ENCODE measurements at regions not wholly inside any gene's neighbourhood (a gene's known extent, or its start where the extent isn't known, plus 50 kb on each side); places are given as distances from the start of the nearest gene placed in this dataset.

GRCh38 chr3:76930712-76931111 lies 109.2 kb upstream of the ROBO2 start:
- no peak for TF ChIP-seq PPARA (CRISPR knock-in tag; IDR thresholded peaks at IDR 0.05; ENCODE audit: borderline replicate concordance)
- TF ChIP-seq CSDC2 (CRISPR knock-in tag; IDR thresholded peaks at IDR 0.05): no peak
- no peak for TF ChIP-seq CREB5 (CRISPR knock-in tag; IDR thresholded peaks at IDR 0.05; ENCODE audit: low read depth)
- TF ChIP-seq ZNF70 (CRISPR knock-in tag; IDR thresholded peaks at IDR 0.05): no peak
- no peak for ATAC-seq

GRCh38 chr3:76933245-76933644 lies 106.7 kb upstream of the ROBO2 start:
- no peak for TF ChIP-seq ZFP30 (CRISPR knock-in tag; IDR thresholded peaks at IDR 0.05)
- TF ChIP-seq ZC3H10 (CRISPR knock-in tag; IDR thresholded peaks at IDR 0.05): no peak
- TF ChIP-seq TOX (CRISPR knock-in tag; IDR thresholded peaks at IDR 0.05; ENCODE audit: borderline replicate concordance): no peak
- TF ChIP-seq PPARA (CRISPR knock-in tag; IDR thresholded peaks at IDR 0.05; ENCODE audit: borderline replicate concordance): no peak
- no peak for TF ChIP-seq ZNF565 (CRISPR knock-in tag; conservative IDR thresholded peaks at IDR 0.05; ENCODE audit: low read depth)
- TF ChIP-seq ZNF8 (CRISPR knock-in tag; IDR thresholded peaks at IDR 0.05): no peak
- no peak for TF ChIP-seq ISL1 (CRISPR knock-in tag; IDR thresholded peaks at IDR 0.05)
- TF ChIP-seq, protein P1, sequence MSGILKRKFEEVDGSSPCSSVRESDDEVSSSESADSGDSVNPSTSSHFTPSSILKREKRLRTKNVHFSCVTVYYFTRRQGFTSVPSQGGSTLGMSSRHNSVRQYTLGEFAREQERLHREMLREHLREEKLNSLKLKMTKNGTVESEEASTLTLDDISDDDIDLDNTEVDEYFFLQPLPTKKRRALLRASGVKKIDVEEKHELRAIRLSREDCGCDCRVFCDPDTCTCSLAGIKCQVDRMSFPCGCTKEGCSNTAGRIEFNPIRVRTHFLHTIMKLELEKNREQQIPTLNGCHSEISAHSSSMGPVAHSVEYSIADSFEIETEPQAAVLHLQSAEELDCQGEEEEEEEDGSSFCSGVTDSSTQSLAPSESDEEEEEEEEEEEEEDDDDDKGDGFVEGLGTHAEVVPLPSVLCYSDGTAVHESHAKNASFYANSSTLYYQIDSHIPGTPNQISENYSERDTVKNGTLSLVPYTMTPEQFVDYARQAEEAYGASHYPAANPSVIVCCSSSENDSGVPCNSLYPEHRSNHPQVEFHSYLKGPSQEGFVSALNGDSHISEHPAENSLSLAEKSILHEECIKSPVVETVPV (CRISPR knock-in tag; IDR thresholded peaks at IDR 0.05): no peak
- TF ChIP-seq CREB5 (CRISPR knock-in tag; IDR thresholded peaks at IDR 0.05; ENCODE audit: low read depth): no peak
- TF ChIP-seq ZFP3 (CRISPR knock-in tag; IDR thresholded peaks at IDR 0.05): no peak
- TF ChIP-seq CSDC2 (CRISPR knock-in tag; IDR thresholded peaks at IDR 0.05): no peak
- TF ChIP-seq, protein P2, sequence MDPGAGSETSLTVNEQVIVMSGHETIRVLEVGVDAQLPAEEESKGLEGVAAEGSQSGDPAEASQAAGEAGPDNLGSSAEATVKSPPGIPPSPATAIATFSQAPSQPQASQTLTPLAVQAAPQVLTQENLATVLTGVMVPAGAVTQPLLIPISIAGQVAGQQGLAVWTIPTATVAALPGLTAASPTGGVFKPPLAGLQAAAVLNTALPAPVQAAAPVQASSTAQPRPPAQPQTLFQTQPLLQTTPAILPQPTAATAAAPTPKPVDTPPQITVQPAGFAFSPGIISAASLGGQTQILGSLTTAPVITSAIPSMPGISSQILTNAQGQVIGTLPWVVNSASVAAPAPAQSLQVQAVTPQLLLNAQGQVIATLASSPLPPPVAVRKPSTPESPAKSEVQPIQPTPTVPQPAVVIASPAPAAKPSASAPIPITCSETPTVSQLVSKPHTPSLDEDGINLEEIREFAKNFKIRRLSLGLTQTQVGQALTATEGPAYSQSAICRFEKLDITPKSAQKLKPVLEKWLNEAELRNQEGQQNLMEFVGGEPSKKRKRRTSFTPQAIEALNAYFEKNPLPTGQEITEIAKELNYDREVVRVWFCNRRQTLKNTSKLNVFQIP (CRISPR knock-in tag; IDR thresholded peaks at IDR 0.05; ENCODE audit: borderline replicate concordance, low read depth): no peak
- TF ChIP-seq ZNF70 (CRISPR knock-in tag; IDR thresholded peaks at IDR 0.05): no peak
- ATAC-seq: no peak

GRCh38 chr3:76938962-76939361 lies 100.9 kb upstream of the ROBO2 start:
- no peak for ATAC-seq
- TF ChIP-seq, protein P3, sequence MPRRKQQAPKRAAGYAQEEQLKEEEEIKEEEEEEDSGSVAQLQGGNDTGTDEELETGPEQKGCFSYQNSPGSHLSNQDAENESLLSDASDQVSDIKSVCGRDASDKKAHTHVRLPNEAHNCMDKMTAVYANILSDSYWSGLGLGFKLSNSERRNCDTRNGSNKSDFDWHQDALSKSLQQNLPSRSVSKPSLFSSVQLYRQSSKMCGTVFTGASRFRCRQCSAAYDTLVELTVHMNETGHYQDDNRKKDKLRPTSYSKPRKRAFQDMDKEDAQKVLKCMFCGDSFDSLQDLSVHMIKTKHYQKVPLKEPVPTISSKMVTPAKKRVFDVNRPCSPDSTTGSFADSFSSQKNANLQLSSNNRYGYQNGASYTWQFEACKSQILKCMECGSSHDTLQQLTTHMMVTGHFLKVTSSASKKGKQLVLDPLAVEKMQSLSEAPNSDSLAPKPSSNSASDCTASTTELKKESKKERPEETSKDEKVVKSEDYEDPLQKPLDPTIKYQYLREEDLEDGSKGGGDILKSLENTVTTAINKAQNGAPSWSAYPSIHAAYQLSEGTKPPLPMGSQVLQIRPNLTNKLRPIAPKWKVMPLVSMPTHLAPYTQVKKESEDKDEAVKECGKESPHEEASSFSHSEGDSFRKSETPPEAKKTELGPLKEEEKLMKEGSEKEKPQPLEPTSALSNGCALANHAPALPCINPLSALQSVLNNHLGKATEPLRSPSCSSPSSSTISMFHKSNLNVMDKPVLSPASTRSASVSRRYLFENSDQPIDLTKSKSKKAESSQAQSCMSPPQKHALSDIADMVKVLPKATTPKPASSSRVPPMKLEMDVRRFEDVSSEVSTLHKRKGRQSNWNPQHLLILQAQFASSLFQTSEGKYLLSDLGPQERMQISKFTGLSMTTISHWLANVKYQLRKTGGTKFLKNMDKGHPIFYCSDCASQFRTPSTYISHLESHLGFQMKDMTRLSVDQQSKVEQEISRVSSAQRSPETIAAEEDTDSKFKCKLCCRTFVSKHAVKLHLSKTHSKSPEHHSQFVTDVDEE (CRISPR knock-in tag; IDR thresholded peaks at IDR 0.05): no peak
- peak; percentile 53; the same call in 1 of the 2 replicates for TF ChIP-seq TCF4 (CRISPR knock-in tag; IDR thresholded peaks at IDR 0.05; ENCODE audit: borderline replicate concordance)

- ATAC-seq: no peak
- TF ChIP-seq TCF4 (CRISPR knock-in tag; IDR thresholded peaks at IDR 0.05; ENCODE audit: borderline replicate concordance) (no peak), ZNF8 (CRISPR knock-in tag; IDR thresholded peaks at IDR 0.05) (no peak), ZNF70 (CRISPR knock-in tag; IDR thresholded peaks at IDR 0.05) (no peak), ARNTL (CRISPR knock-in tag; IDR thresholded peaks at IDR 0.05; ENCODE audit: borderline replicate concordance, low read depth) (no peak), SNAI2 (CRISPR knock-in tag; IDR thresholded peaks at IDR 0.05) (no peak), CREB5 (CRISPR knock-in tag; IDR thresholded peaks at IDR 0.05; ENCODE audit: low read depth) (no peak), OSR1 (CRISPR knock-in tag; IDR thresholded peaks at IDR 0.05) (no peak), PATZ1 (CRISPR knock-in tag; IDR thresholded peaks at IDR 0.05; ENCODE audit: borderline replicate concordance) (no peak)
- TF ChIP-seq, protein P3 (CRISPR knock-in tag; IDR thresholded peaks at IDR 0.05): no peak
Measured at GRCh38 chr3:76940181-76940770, 99.6 kb upstream of the ROBO2 start.

Data from SK-N-SH treated with all-trans-retinoic acid at 6 μM for 48 hours (cell line).